AG10803 (cell line): ENCODE measurements at regions not wholly inside any gene's neighbourhood (a gene's known extent, or its start where the extent isn't known, plus 50 kb on each side); places are given as distances from the start of the nearest gene placed in this dataset.

Experiments used
- DNase-seq: peaks from one replicate; pipeline ENCODE4 v3.0.0; 2010; ENCODE audit warnings: low read depth
- H3K4me3 ChIP-seq: 2 replicates; pipeline ENCODE4 v1.5.1; 2011; ENCODE audit warnings: mild to moderate bottlenecking, low read length, control low read depth
- CTCF ChIP-seq: conservative IDR thresholded peaks from 2 replicates; pipeline ENCODE4 v1.5.1; 2011; ENCODE audit warnings: mild to moderate bottlenecking, low read length, control low read depth, inconsistent platforms

- no peak for TF ChIP-seq CTCF
- DNase-seq, result no peak
- H3K4me3 ChIP-seq, result no peak overlapping the region
Observed at GRCh38 chr2:5229574-5229973, 462.6 kb upstream of the SOX11 start.

- TF ChIP-seq CTCF, result no peak
- no peak overlapping the region for H3K4me3 ChIP-seq
- DNase-seq, result no peak
Observed at GRCh38 chr2:5230444-5230843, 461.7 kb upstream of the SOX11 start.

- no peak overlapping the region for H3K4me3 ChIP-seq
- TF ChIP-seq CTCF, result no peak
- no peak for DNase-seq
Observed at GRCh38 chr2:5230855-5231254, 461.3 kb upstream of the SOX11 start.

GRCh38 chr2:5231287-5231686 lies 460.9 kb upstream of the SOX11 start:
- H3K4me3 ChIP-seq, result no peak overlapping the region
- no peak for DNase-seq
- TF ChIP-seq CTCF, result no peak

GRCh38 chr2:5234563-5234962 lies 457.6 kb upstream of the SOX11 start:
- no peak overlapping the region for H3K4me3 ChIP-seq
- DNase-seq, result no peak
- no peak for TF ChIP-seq CTCF

- TF ChIP-seq CTCF, result no peak
- DNase-seq, result no peak
Observed at GRCh38 chr2:5235701-5236100, 456.5 kb upstream of the SOX11 start.

GRCh38 chr2:5236249-5236648 lies 455.9 kb upstream of the SOX11 start:
- DNase-seq, result no peak
- no peak overlapping the region for H3K4me3 ChIP-seq
- no peak for TF ChIP-seq CTCF

More at GRCh38 chr2:5235701-5236100, 456.5 kb upstream of the SOX11 start:
- no peak overlapping the region for H3K4me3 ChIP-seq
